Right lobe of liver (tissue), 4 donors: ENCODE measurements at regions not wholly inside any gene's neighbourhood (a gene's known extent, or its start where the extent isn't known, plus 50 kb on each side); places are given as distances from the start of the nearest gene placed in this dataset.

Source experiments
- POLR2A ChIP-seq: fragments of 450-650 bp; IDR thresholded peaks from one replicate; pipeline ENCODE4 v1.6.1; 2017; ENCODE audit warnings: antibody characterized with exemption, mild to moderate bottlenecking
- TF ChIP-seq, protein P1 (sequence below), 4 donors: fragments of 200-600 bp in 3 of 4; fragments of 450-650 bp in 1 of 4; IDR thresholded peaks; one replicate each; pipeline versions ENCODE4 v1.5.1 to v1.8.0; 2016 to 2022; ENCODE audit warnings: antibody characterized with exemption in 4 of 4, mild to moderate bottlenecking in 2 of 4
- donor health status: DM: no; HTN: no; CAD: no.
- donor health status: DM: no; HTN: no; CAD: no.
- donor health status: DM: no; HTN: yes; CAD: no.

DNA sequence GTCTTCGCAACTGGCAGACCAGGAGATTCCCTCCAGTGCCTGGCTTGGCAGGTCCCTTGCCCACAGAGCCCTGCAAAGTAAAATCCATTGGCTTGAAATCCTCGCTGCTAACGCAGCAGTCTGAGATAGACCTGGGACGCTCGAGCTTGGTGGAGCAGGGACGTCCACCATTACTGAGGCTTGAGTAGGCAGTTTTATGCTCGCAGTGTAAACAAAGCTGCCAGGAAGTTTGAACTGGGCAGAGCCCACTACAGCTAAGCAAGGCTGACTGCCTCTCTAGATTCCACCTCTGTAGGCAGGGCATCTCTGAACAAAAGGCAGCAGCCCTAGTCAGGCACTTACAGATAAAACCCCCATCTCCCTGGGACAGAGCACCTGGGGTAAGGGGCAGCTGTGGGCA lies 205.0 kb upstream of the MME start:
- TF ChIP-seq POLR2A = no peak
- TF ChIP-seq, protein P1, sequence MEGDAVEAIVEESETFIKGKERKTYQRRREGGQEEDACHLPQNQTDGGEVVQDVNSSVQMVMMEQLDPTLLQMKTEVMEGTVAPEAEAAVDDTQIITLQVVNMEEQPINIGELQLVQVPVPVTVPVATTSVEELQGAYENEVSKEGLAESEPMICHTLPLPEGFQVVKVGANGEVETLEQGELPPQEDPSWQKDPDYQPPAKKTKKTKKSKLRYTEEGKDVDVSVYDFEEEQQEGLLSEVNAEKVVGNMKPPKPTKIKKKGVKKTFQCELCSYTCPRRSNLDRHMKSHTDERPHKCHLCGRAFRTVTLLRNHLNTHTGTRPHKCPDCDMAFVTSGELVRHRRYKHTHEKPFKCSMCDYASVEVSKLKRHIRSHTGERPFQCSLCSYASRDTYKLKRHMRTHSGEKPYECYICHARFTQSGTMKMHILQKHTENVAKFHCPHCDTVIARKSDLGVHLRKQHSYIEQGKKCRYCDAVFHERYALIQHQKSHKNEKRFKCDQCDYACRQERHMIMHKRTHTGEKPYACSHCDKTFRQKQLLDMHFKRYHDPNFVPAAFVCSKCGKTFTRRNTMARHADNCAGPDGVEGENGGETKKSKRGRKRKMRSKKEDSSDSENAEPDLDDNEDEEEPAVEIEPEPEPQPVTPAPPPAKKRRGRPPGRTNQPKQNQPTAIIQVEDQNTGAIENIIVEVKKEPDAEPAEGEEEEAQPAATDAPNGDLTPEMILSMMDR (IDR thresholded peaks at IDR 0.05) = no peak
